ENCODE measurements at regions not wholly inside any gene's neighbourhood (a gene's known extent, or its start where the extent isn't known, plus 50 kb on each side); places are given as distances from the start of the nearest gene placed in this dataset.

DNA sequence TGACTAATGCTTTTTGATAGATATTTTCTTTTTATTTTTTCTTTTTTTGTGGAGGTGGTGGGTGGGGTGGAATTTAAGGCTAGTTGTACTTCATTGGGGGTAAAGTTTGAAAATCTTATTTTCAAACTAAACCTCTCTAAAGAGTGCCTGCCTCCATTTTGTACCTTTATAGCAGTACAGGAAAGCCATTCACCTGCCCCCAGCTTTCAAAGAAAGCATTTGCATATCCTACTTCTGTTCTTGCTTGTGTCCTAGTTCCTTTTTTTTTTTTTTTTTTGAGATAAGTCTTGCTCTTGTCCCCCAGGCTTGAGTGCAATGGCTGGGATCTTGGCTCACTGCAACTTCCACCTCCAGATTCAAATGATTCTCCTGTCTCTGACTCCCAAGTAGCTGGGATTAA is 766.2 kb upstream of the LRRC4C start:
- H3K4me1 ChIP-seq (ENCODE audit: low read length), result no peaks in the 10 kb centered on the region
- H4K20me1 ChIP-seq (ENCODE audit: insufficient read depth, low read length), result no peaks in the 10 kb centered on the region
- H3K79me2 ChIP-seq (ENCODE audit: low read length), result no peaks in the 10 kb centered on the region
- no peaks in the 10 kb centered on the region for H3K9me2 ChIP-seq (replicated peaks; ENCODE audit: insufficient read depth, low read length)
- H3K9ac ChIP-seq (ENCODE audit: low read length), result no peak overlapping the region
- H3K4me3 ChIP-seq (ENCODE audit: low read length), result no peak overlapping the region
- H3K36me3 ChIP-seq (replicated peaks; ENCODE audit: insufficient read depth, low read length), result no peaks in the 10 kb centered on the region
- no peaks in the 10 kb centered on the region for H3F3A ChIP-seq (ENCODE audit: insufficient read depth, low read length)
- peak overlapping the region; percentile 16; the same call in 1 of the 2 replicates for H2AFZ ChIP-seq (ENCODE audit: low read length)
- no peaks in the 10 kb centered on the region for H3K27me3 ChIP-seq (replicated peaks; ENCODE audit: insufficient read depth, low read length)
- no peaks in the 10 kb centered on the region for H3K9me3 ChIP-seq (replicated peaks; ENCODE audit: insufficient read depth, low read length)
- DNase-seq, result peak; percentile 44
- H3K4me2 ChIP-seq (ENCODE audit: low read depth, low read length), result peak overlapping the region; percentile 39; the same call in 1 of the 2 replicates
- TF ChIP-seq EZH2 (optimal IDR thresholded peaks at IDR 0.05; ENCODE audit: low read depth, low read length) (no peak), EZH2phosphoT487 (IDR thresholded peaks at IDR 0.05; ENCODE audit: low read length) (no peak)
- TF ChIP-seq, protein P1, sequence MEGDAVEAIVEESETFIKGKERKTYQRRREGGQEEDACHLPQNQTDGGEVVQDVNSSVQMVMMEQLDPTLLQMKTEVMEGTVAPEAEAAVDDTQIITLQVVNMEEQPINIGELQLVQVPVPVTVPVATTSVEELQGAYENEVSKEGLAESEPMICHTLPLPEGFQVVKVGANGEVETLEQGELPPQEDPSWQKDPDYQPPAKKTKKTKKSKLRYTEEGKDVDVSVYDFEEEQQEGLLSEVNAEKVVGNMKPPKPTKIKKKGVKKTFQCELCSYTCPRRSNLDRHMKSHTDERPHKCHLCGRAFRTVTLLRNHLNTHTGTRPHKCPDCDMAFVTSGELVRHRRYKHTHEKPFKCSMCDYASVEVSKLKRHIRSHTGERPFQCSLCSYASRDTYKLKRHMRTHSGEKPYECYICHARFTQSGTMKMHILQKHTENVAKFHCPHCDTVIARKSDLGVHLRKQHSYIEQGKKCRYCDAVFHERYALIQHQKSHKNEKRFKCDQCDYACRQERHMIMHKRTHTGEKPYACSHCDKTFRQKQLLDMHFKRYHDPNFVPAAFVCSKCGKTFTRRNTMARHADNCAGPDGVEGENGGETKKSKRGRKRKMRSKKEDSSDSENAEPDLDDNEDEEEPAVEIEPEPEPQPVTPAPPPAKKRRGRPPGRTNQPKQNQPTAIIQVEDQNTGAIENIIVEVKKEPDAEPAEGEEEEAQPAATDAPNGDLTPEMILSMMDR (IDR thresholded peaks at IDR 0.05; ENCODE audit: low read length), result no peak
- H3K27ac ChIP-seq (ENCODE audit: low read length), result no peak overlapping the region

DNA sequence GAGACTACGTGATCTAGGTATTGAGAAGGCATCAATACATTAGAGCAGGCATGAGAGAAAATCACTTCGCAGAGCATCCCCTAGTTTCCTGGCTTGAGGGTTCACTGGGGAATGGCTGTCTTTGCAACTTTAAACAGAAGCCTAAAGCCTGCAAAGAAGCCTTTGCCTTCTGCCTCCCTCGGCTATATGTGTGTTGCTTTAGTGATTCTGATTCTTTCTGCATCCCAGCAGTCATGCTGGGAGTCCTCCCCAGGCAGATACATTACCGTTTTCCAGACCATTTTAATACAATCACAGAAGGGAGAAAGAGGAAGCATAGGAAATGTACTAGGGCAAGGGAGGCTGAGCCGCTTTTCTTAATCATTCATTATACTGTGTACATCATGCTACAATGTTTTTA is 773.2 kb upstream of the LRRC4C start:
- DNase-seq, result no peak

DNA sequence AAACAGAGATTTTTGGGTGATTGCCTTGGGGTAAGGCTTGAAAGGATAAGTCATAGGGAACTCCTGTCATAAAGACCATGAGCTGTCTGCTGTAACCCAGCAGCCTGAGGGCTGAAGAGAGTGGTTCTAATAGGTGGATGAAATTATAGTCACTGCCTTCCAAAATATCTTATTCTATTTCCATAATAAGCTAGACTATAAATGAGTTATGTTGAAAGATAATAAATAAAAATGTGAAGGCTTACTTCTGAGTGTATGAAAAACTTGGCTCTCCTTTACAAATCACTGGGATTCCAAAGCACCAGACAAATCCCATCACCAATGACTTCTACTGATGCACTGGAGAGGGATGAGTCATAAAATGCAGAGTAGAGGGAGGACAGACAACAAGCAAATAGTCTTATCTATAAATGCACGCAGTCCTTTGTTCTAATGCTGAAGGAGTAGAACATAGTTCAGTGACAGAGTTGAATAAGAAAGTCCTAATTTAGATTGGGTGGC is 775.0 kb upstream of the LRRC4C start:
- Histone ChIP-seq H3K4me2 (ENCODE audit: low read depth, low read length) (no peak overlapping the region), H2AFZ (ENCODE audit: low read length) (no peak overlapping the region), H3K4me3 (ENCODE audit: low read length) (no peak overlapping the region), H3F3A (ENCODE audit: insufficient read depth, low read length) (no peaks in the 10 kb centered on the region), H3K27me3 (replicated peaks; ENCODE audit: insufficient read depth, low read length) (no peaks in the 10 kb centered on the region), H3K4me1 (ENCODE audit: low read length) (no peaks in the 10 kb centered on the region), H3K9me3 (replicated peaks; ENCODE audit: insufficient read depth, low read length) (no peaks in the 10 kb centered on the region), H3K9me2 (replicated peaks; ENCODE audit: insufficient read depth, low read length) (no peaks in the 10 kb centered on the region), H3K36me3 (replicated peaks; ENCODE audit: insufficient read depth, low read length) (no peaks in the 10 kb centered on the region), H3K9ac (ENCODE audit: low read length) (no peak overlapping the region), H4K20me1 (ENCODE audit: insufficient read depth, low read length) (no peaks in the 10 kb centered on the region), H3K27ac (ENCODE audit: low read length) (no peak overlapping the region), H3K79me2 (ENCODE audit: low read length) (no peaks in the 10 kb centered on the region)
- no peak for DNase-seq
- TF ChIP-seq EZH2phosphoT487 (IDR thresholded peaks at IDR 0.05; ENCODE audit: low read length) (no peak), EZH2 (optimal IDR thresholded peaks at IDR 0.05; ENCODE audit: low read depth, low read length) (no peak)
- TF ChIP-seq, protein P1 (IDR thresholded peaks at IDR 0.05; ENCODE audit: low read length), result no peak

More for the DNA sequence above, 773.2 kb upstream of the LRRC4C start:
- Histone ChIP-seq H3K4me3 (ENCODE audit: low read length) (no peak overlapping the region), H3K36me3 (replicated peaks; ENCODE audit: insufficient read depth, low read length) (no peaks in the 10 kb centered on the region), H3K9ac (ENCODE audit: low read length) (no peak overlapping the region), H3K9me3 (replicated peaks; ENCODE audit: insufficient read depth, low read length) (no peaks in the 10 kb centered on the region), H3K79me2 (ENCODE audit: low read length) (no peaks in the 10 kb centered on the region), H3F3A (ENCODE audit: insufficient read depth, low read length) (no peaks in the 10 kb centered on the region), H2AFZ (ENCODE audit: low read length) (no peak overlapping the region), H3K27ac (ENCODE audit: low read length) (no peak overlapping the region), H3K4me1 (ENCODE audit: low read length) (no peaks in the 10 kb centered on the region), H3K4me2 (ENCODE audit: low read depth, low read length) (no peak overlapping the region), H3K27me3 (replicated peaks; ENCODE audit: insufficient read depth, low read length) (no peaks in the 10 kb centered on the region), H3K9me2 (replicated peaks; ENCODE audit: insufficient read depth, low read length) (no peaks in the 10 kb centered on the region), H4K20me1 (ENCODE audit: insufficient read depth, low read length) (no peaks in the 10 kb centered on the region)
- TF ChIP-seq EZH2phosphoT487 (IDR thresholded peaks at IDR 0.05; ENCODE audit: low read length), result no peak

DNA sequence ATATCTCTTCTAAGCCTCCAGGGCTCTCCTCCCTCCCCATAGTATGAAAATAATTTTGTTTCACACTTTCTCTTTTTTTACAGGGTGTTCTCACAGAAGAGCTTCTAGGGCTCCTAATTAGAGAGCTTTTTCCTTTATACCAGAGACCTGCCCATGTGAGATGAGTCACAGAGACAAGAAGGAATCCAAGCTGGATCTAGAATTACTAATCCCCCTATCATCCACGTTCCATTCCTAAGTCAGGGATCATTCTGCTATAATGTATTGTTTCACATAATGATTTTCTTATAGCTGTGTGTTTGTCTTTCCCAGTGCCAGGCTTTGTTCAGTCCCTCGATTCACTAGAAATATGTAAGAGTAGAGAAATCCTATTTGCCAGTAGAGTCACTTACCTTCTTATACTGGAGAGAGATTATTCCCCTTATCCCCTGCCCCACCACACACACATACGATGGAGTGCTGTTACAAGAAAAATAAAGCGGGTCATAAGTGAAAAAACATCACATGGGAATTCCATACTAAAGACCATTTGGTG is 778.3 kb upstream of the LRRC4C start:
- H2AFZ ChIP-seq (ENCODE audit: low read length), result no peak overlapping the region
- DNase-seq, result no peak
- H4K20me1 ChIP-seq (ENCODE audit: insufficient read depth, low read length), result no peaks in the 10 kb centered on the region
- H3K9me3 ChIP-seq (replicated peaks; ENCODE audit: insufficient read depth, low read length), result no peaks in the 10 kb centered on the region
- no peaks in the 10 kb centered on the region for H3K4me1 ChIP-seq (ENCODE audit: low read length)
- H3K4me2 ChIP-seq (ENCODE audit: low read depth, low read length), result no peak overlapping the region
- H3K27me3 ChIP-seq (replicated peaks; ENCODE audit: insufficient read depth, low read length), result no peaks in the 10 kb centered on the region
- no peak overlapping the region for H3K27ac ChIP-seq (ENCODE audit: low read length)
- H3K36me3 ChIP-seq (replicated peaks; ENCODE audit: insufficient read depth, low read length), result no peaks in the 10 kb centered on the region
- H3K9me2 ChIP-seq (replicated peaks; ENCODE audit: insufficient read depth, low read length), result no peaks in the 10 kb centered on the region
- H3F3A ChIP-seq (ENCODE audit: insufficient read depth, low read length), result no peaks in the 10 kb centered on the region
- H3K4me3 ChIP-seq (ENCODE audit: low read length), result no peak overlapping the region
- H3K9ac ChIP-seq (ENCODE audit: low read length), result no peak overlapping the region
- TF ChIP-seq EZH2phosphoT487 (IDR thresholded peaks at IDR 0.05; ENCODE audit: low read length), result no peak
- H3K79me2 ChIP-seq (ENCODE audit: low read length), result no peaks in the 10 kb centered on the region

Data from MM.1S (cell line).